IMR-90 (cell line): ENCODE measurements at regions not wholly inside any gene's neighbourhood (a gene's known extent, or its start where the extent isn't known, plus 50 kb on each side); places are given as distances from the start of the nearest gene placed in this dataset.

Experiments used
- ATAC-seq: fragments of 200-7000 bp; cut with Tn5 transposase; 2 replicates; pipeline ENCODE4 v1.9.1; 2020; ENCODE audit warnings: low read depth, mild to moderate bottlenecking, moderate library complexity
- BruUV-seq: library from RNA; stranded (reverse); fragments of 400-500 nt; replicated peaks from 2 replicates; lab custom pipeline; 2021; lab: Mats Ljungman, UMichigan
- CTCF ChIA-PET: fragments of 300-600 bp; formaldehyde crosslinking; extraction: SDS; loops from one replicate; lab custom pipeline; 2021; ENCODE audit warnings: antibody characterized with exemption; lab: Yijun Ruan, JAX
- POLR2A ChIA-PET: fragments of 300-600 bp; sonication (Branson Sonifier 250); formaldehyde crosslinking; loops from one replicate; lab custom pipeline; 2022; ENCODE audit warnings: antibody characterized with exemption; ENCODE audit not compliant: unreplicated experiment; lab: Charles Lee
- DNase-seq: peaks from one replicate; pipeline ENCODE4 v3.0.0; 2013
- H2AFZ ChIP-seq: replicated peaks from 2 replicates; pipeline ENCODE3; 2013; ENCODE audit warnings: low read length, mild to moderate bottlenecking; ENCODE audit not compliant: poor library complexity
- H2AK5ac ChIP-seq: 2 replicates; pipeline ENCODE4 v1.6.1; 2013; ENCODE audit warnings: low read depth, low read length, inconsistent platforms
- H2AK9ac ChIP-seq: replicated peaks from 2 replicates; pipeline ENCODE3; 2013; ENCODE audit warnings: mild to moderate bottlenecking, low read depth, low read length, moderate library complexity; ENCODE audit not compliant: poor library complexity
- H2BK120ac ChIP-seq: 2 replicates; pipeline ENCODE4 v1.6.1; 2013; ENCODE audit warnings: low read depth, low read length, inconsistent platforms
- H2BK15ac ChIP-seq: 3 replicates; pipeline ENCODE4 v1.6.1; 2013; ENCODE audit warnings: low read depth, low read length, inconsistent platforms
- H2BK20ac ChIP-seq: 2 replicates; pipeline ENCODE4 v1.6.1; 2013; ENCODE audit warnings: low read depth, mild to moderate bottlenecking, inconsistent platforms, low read length, moderate library complexity
- H2BK5ac ChIP-seq: 2 replicates; pipeline ENCODE4 v1.6.1; 2013; ENCODE audit warnings: mild to moderate bottlenecking, low read depth, low read length, inconsistent platforms; ENCODE audit not compliant: poor library complexity, severe bottlenecking
- H3K14ac ChIP-seq: replicated peaks from 2 replicates; pipeline ENCODE4 v1.6.1; 2013; ENCODE audit warnings: low read depth, low read length, inconsistent platforms
- H3K18ac ChIP-seq: 2 replicates; pipeline ENCODE4 v1.6.1; 2013; ENCODE audit warnings: low read depth, low read length, control low read depth
- H3K23ac ChIP-seq: 2 replicates; pipeline ENCODE4 v1.6.1; 2013; ENCODE audit warnings: low read depth, low read length, inconsistent platforms
- H3K27ac ChIP-seq: 2 replicates; pipeline ENCODE4 v1.5.1; 2013; ENCODE audit warnings: mild to moderate bottlenecking, control low read depth, low read length; ENCODE audit not compliant: insufficient read depth
- H3K27me3 ChIP-seq: 2 replicates; pipeline ENCODE4 v1.6.1; 2013; ENCODE audit warnings: low read length; ENCODE audit not compliant: control insufficient read depth, insufficient read depth
- H3K36me3 ChIP-seq: 2 replicates; pipeline ENCODE4 v1.6.1; 2013; ENCODE audit warnings: low read length, mixed read lengths; ENCODE audit not compliant: control insufficient read depth, insufficient read depth
- H3K4ac ChIP-seq: 2 replicates; pipeline ENCODE4 v1.6.1; 2013; ENCODE audit warnings: low read depth, low read length, inconsistent platforms
- H3K4me1 ChIP-seq: 2 replicates; pipeline ENCODE4 v1.6.1; 2013; ENCODE audit warnings: low read length, mixed read lengths; ENCODE audit not compliant: control insufficient read depth, insufficient read depth
- H3K4me2 ChIP-seq: 2 replicates; pipeline ENCODE4 v1.6.1; 2013; ENCODE audit warnings: low read depth, mild to moderate bottlenecking, control low read depth, low read length, moderate library complexity
- H3K4me3 ChIP-seq: 2 replicates; pipeline ENCODE4 v1.5.1; 2013; ENCODE audit warnings: low read depth, mild to moderate bottlenecking, control low read depth, low read length, moderate library complexity; ENCODE audit not compliant: insufficient read depth
- H3K56ac ChIP-seq: 2 replicates; pipeline ENCODE4 v1.6.1; 2013; ENCODE audit warnings: low read length, inconsistent platforms; ENCODE audit not compliant: insufficient read depth; ENCODE audit errors: extremely low read depth
- H3K79me1 ChIP-seq, 2 experiments: 2 replicates each; pipeline ENCODE4 v1.6.1; 2013; ENCODE audit warnings: low read length in 2 of 2, inconsistent platforms in 1 of 2, low read depth in 1 of 2
- H3K9ac ChIP-seq: 2 replicates; pipeline ENCODE4 v1.6.1; 2013; ENCODE audit warnings: low read depth, low read length, control low read depth
- H3K9me1 ChIP-seq: 2 replicates; pipeline ENCODE4 v1.6.1; 2013; ENCODE audit warnings: low read length, inconsistent platforms; ENCODE audit not compliant: insufficient read depth
- H3K9me3 ChIP-seq: 2 replicates; pipeline ENCODE4 v1.6.1; 2013; ENCODE audit warnings: low read length; ENCODE audit not compliant: control insufficient read depth, insufficient read depth
- H4K20me1 ChIP-seq: 2 replicates; pipeline ENCODE4 v1.6.1; 2013; ENCODE audit warnings: low read length, inconsistent platforms; ENCODE audit not compliant: insufficient read depth
- H4K5ac ChIP-seq: 2 replicates; pipeline ENCODE4 v1.6.1; 2013; ENCODE audit warnings: mild to moderate bottlenecking, low read depth, low read length, control low read depth
- H4K8ac ChIP-seq, 2 experiments: 2 replicates each; pipeline ENCODE4 v1.6.1; 2013; ENCODE audit warnings: low read depth in 2 of 2, low read length in 2 of 2, control low read depth in 1 of 2, inconsistent platforms in 1 of 2
- H4K91ac ChIP-seq: 2 replicates; pipeline ENCODE4 v1.6.1; 2013; ENCODE audit warnings: low read depth, low read length, inconsistent platforms; ENCODE audit not compliant: insufficient read depth
- BHLHE40 ChIP-seq: fragments of 150-350 bp; IDR thresholded peaks from 2 replicates; pipeline ENCODE4 v1.6.1; 2016; ENCODE audit warnings: mild to moderate bottlenecking, low read depth, low read length
- CEBPB ChIP-seq: IDR thresholded peaks from 2 replicates; pipeline ENCODE4 v1.6.1; 2012; ENCODE audit warnings: low read depth, low read length, improper control_type of control experiment
- CHD1 ChIP-seq: IDR thresholded peaks from 2 replicates; pipeline ENCODE4 v1.6.1; 2012; ENCODE audit warnings: low read depth, low read length, improper control_type of control experiment
- FOS ChIP-seq: fragments of 150-350 bp; IDR thresholded peaks from 2 replicates; pipeline ENCODE4 v1.6.1; 2016; ENCODE audit warnings: low read depth, low read length
- MAFK ChIP-seq: IDR thresholded peaks from 2 replicates; pipeline ENCODE4 v1.6.1; 2012; ENCODE audit warnings: low read depth, low read length, improper control_type of control experiment
- MAZ ChIP-seq: IDR thresholded peaks from 2 replicates; pipeline ENCODE4 v1.6.1; 2012; ENCODE audit warnings: low read depth, mild to moderate bottlenecking, low read length, improper control_type of control experiment, moderate library complexity, borderline replicate concordance
- MXI1 ChIP-seq: IDR thresholded peaks from 2 replicates; pipeline ENCODE4 v1.6.1; 2012; ENCODE audit warnings: low read depth, mild to moderate bottlenecking, low read length, moderate library complexity, borderline replicate concordance
- NFE2L2 ChIP-seq: fragments of 150-350 bp; IDR thresholded peaks from 2 replicates; pipeline ENCODE4 v1.6.1; 2016; ENCODE audit warnings: low read depth, mild to moderate bottlenecking, low read length
- POLR2A ChIP-seq: IDR thresholded peaks from 2 replicates; pipeline ENCODE4 v1.6.1; 2012; ENCODE audit warnings: mild to moderate bottlenecking, low read depth, low read length
- RAD21 ChIP-seq: IDR thresholded peaks from 2 replicates; pipeline ENCODE4 v1.6.1; 2012; ENCODE audit warnings: low read length, improper control_type of control experiment
- RCOR1 ChIP-seq: IDR thresholded peaks from 2 replicates; pipeline ENCODE4 v1.6.1; 2012; ENCODE audit warnings: mild to moderate bottlenecking, low read length, improper control_type of control experiment; ENCODE audit not compliant: insufficient replicate concordance
- RFX5 ChIP-seq: IDR thresholded peaks from 2 replicates; pipeline ENCODE4 v1.8.0; 2012; ENCODE audit warnings: low read depth, mild to moderate bottlenecking, low read length, moderate library complexity
- SMC3 ChIP-seq: fragments of 150-350 bp; IDR thresholded peaks from 2 replicates; pipeline ENCODE4 v1.6.1; 2016; ENCODE audit warnings: low read depth, mild to moderate bottlenecking, antibody characterized with exemption, low read length, moderate library complexity
- whole genome bisulfite sequencing, 2 experiments: methylation state at CpG; one replicate each; pipeline versions ENCODE4 v1.1.5 to v1.1.7; 2013; ENCODE audit warnings: missing lambda C conversion rate in 2 of 2; ENCODE audit not compliant: insufficient read length in 1 of 2; ENCODE audit errors: extremely low coverage in 2 of 2; 5-methylcytosine and 5-hydroxymethylcytosine counted together
- dilution Hi-C: fragments of 300-500 bp; cut with HindIII; formaldehyde crosslinking; loops from one replicate; pipeline ENCODE4 v1.14.3; 2018; ENCODE audit warnings: low sequenced_read_pairs; ENCODE audit not compliant: unreplicated experiment
- in situ Hi-C: fragments of 300-500 bp; cut with MboI; formaldehyde crosslinking; loops from 3 replicates; pipeline ENCODE4 v1.14.3; 2019; ENCODE audit warnings: low sequenced_read_pairs, inconsistent platforms, mixed read lengths
- intact Hi-C: fragments of 100-400 bp; cut with micrococcal nuclease; formaldehyde crosslinking; loops from 2 replicates; pipeline ENCODE4 v1.10.0; 2022
- TF ChIP-seq, protein P1 (sequence below): conservative IDR thresholded peaks from 2 replicates; pipeline ENCODE4 v1.5.1; 2012; ENCODE audit warnings: mild to moderate bottlenecking, low read depth, low read length, improper control_type of control experiment
- TF ChIP-seq, protein P2 (sequence below): fragments of 150-350 bp; IDR thresholded peaks from 2 replicates; pipeline ENCODE4 v1.6.1; 2016; ENCODE audit warnings: low read depth, mild to moderate bottlenecking, low read length, moderate library complexity, borderline replicate concordance

DNA sequence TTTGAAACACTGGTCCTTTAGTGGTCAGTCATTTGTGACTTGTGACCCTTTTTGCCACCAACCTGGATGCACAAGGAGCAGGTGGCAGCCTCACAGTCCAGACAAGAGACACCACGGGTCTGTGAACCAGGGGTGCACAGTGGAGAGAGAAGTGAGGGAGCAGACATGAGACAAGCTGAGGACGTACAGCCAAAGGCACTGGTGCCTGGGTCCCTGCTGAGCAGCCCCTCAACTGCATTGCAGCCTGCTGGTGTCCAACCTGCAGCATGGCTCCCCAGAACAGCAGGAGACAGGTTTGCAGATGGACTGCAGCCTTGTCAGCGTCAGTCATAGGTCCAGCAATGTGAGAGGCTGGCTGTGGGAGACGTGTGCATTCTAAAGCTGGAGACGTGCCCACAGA is 124.2 kb upstream of the FSTL4 start:
- no peak overlapping the region for H2BK5ac ChIP-seq
- no peaks in the 10 kb centered on the region for H3K79me1 ChIP-seq
- H3K4me2 ChIP-seq, result no peak overlapping the region
- no TSS peak for BruUV-seq
- H2AFZ ChIP-seq, result no peak overlapping the region
- H2BK20ac ChIP-seq, result no peak overlapping the region
- no peak overlapping the region for H3K23ac ChIP-seq
- ChIA-PET POLR2A (no interaction called here), CTCF (no interaction called here)
- no peak overlapping the region for H2BK15ac ChIP-seq
- no peaks in the 10 kb centered on the region for H4K20me1 ChIP-seq
- no peak overlapping the region for H3K9ac ChIP-seq
- H4K91ac ChIP-seq, result no peak overlapping the region; the same call in 1 of the 2 replicates
- no peak overlapping the region for H2AK9ac ChIP-seq
- no peak overlapping the region for H3K27ac ChIP-seq
- no peaks in the 10 kb centered on the region for H3K9me3 ChIP-seq
- in situ Hi-C loops (no loop called here), intact Hi-C loops (no loop called here), dilution Hi-C loops (no loop called here)
- H3K14ac ChIP-seq, result no peak overlapping the region
- no peak overlapping the region for H4K8ac ChIP-seq
- H2AK5ac ChIP-seq, result no peak overlapping the region
- DNase-seq, result no peak
- TF ChIP-seq POLR2A, result no peak
- no peak for TF ChIP-seq RAD21
- TF ChIP-seq, protein P1, sequence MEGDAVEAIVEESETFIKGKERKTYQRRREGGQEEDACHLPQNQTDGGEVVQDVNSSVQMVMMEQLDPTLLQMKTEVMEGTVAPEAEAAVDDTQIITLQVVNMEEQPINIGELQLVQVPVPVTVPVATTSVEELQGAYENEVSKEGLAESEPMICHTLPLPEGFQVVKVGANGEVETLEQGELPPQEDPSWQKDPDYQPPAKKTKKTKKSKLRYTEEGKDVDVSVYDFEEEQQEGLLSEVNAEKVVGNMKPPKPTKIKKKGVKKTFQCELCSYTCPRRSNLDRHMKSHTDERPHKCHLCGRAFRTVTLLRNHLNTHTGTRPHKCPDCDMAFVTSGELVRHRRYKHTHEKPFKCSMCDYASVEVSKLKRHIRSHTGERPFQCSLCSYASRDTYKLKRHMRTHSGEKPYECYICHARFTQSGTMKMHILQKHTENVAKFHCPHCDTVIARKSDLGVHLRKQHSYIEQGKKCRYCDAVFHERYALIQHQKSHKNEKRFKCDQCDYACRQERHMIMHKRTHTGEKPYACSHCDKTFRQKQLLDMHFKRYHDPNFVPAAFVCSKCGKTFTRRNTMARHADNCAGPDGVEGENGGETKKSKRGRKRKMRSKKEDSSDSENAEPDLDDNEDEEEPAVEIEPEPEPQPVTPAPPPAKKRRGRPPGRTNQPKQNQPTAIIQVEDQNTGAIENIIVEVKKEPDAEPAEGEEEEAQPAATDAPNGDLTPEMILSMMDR, result no peak
- TF ChIP-seq BHLHE40, result no peak
- TF ChIP-seq MXI1, result no peak
- TF ChIP-seq MAFK, result no peak
- no peak for TF ChIP-seq MAZ
- TF ChIP-seq RCOR1, result no peak
- TF ChIP-seq, protein P2, sequence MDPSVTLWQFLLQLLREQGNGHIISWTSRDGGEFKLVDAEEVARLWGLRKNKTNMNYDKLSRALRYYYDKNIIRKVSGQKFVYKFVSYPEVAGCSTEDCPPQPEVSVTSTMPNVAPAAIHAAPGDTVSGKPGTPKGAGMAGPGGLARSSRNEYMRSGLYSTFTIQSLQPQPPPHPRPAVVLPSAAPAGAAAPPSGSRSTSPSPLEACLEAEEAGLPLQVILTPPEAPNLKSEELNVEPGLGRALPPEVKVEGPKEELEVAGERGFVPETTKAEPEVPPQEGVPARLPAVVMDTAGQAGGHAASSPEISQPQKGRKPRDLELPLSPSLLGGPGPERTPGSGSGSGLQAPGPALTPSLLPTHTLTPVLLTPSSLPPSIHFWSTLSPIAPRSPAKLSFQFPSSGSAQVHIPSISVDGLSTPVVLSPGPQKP, result no peak
- TF ChIP-seq RFX5, result no peak
- no peak for TF ChIP-seq CEBPB
- no peak for TF ChIP-seq CHD1
- TF ChIP-seq FOS, result no peak
- TF ChIP-seq NFE2L2, result no peak
- no peak for TF ChIP-seq SMC3
- H3K27me3 ChIP-seq, result peaks cover 2% of the 10 kb centered on the region; the same call in 1 of the 2 replicates
- no peak overlapping the region; the same call in 1 of the 2 replicates for H2BK120ac ChIP-seq
- no peak overlapping the region for H3K56ac ChIP-seq
- no peak overlapping the region for H3K4me3 ChIP-seq
- 0% methylated on average over 1 of the region's 5 CpGs; no CpG with 5 or more reads in 1 of the 2 experiments for WGBS, 2 experiments
- no peaks in the 10 kb centered on the region for H3K4me1 ChIP-seq
- H3K18ac ChIP-seq, result no peak overlapping the region
- peaks cover 7% of the 10 kb centered on the region; the same call in 1 of the 2 replicates for H3K9me1 ChIP-seq
- ATAC-seq, result no peak
- no peak overlapping the region for H3K4ac ChIP-seq
- no peaks in the 10 kb centered on the region for H3K36me3 ChIP-seq
- H4K5ac ChIP-seq, result no peak overlapping the region
